C1 segment of cervical spinal cord (tissue), 14 donors: ENCODE measurements at regions not wholly inside any gene's neighbourhood (a gene's known extent, or its start where the extent isn't known, plus 50 kb on each side); places are given as distances from the start of the nearest gene placed in this dataset.
A peak's percentile ranks its signal among the peaks of the same experiment; 100 is the strongest.

Source experiments
- DNase-seq, 14 donors: peaks; one replicate each; lab custom pipeline; 2025; lab: John Stamatoyannopoulos, UW

- DNase-seq, result no peak
These were observed 237.4 kb upstream of the UGT8 start for GRCh38 chr4:114361249-114361648.

DNA sequence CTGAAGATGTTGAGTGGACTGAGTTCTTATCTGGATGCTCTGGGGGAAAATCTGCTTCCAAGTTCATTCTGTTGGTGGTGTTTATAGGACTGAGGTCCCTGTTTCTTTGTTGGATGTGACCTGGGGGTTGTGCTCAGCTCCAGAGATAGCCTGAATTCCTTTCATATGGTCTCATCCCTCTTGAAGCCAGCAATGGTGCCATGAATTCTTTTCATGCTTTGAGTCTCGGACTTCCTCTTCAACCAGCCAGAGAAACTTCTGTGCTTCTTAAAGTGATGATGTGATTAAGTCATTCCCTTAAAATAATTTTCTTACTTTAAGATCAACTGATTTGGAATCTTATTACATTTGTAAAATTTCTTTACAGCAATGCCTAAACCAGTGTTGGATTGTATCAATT lies 233.8 kb upstream of the UGT8 start:
- no peak for DNase-seq

DNA sequence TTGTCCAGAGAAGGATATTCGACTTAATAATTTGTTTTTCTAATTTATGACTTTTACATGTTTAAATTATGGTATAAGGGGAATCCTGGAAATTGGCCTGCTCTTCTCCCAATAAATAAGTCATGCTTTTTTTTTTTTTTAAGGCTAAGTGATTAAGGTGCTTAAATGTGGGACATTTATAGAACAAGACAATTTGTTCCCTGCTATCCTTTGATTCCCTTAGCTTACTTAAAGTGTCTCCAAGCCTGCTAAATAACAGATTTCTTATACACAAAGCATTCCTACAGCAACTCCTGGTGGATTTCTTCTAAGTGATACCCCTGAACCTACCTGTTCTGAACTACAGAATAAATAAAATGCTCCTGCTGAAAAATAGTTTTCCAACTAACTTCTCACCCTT lies 233.0 kb upstream of the UGT8 start:
- DNase-seq, result no peak

DNA sequence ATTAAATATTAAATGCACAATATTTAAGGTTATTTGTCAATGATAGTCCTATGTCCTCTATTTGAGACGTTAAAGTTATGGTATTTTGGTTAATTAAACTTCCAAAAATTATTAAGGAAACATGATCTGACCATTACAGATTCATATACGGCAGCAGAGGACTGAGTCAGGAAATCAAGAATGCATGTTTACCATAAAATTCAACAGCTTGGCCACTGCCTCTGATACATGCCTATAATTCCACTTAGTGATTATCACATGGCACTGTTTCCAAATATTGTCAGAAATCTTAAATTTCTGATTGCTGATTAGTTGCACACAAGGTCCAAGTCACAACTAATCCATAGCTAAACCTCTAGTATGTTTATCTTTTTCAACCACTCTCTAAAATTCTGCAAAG lies 232.2 kb upstream of the UGT8 start:
- DNase-seq, result no peak

DNA sequence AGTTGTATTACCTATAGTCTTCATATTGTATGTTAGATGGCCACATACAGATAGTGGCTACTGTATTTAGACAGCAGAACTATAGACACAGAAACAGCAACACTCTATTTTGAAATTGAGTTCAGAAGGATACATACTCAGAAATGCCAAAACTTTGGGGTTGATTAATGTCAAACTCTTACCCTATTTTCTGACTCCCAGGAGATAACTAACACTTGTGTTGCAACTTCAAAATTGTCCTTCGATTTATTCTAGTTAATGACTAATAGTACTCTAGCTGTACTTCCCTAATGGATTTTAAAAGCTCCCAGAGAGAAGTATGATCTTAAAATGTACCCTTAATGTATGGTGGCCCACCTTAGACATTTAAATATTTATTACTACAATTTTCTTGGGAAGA lies 229.9 kb upstream of the UGT8 start:
- DNase-seq, result no peak

- no peak for DNase-seq
These were observed 225.1 kb upstream of the UGT8 start for GRCh38 chr4:114373508-114373907.

GRCh38 chr4:114378305-114378903 lies 220.2 kb upstream of the UGT8 start:
- DNase-seq, result peak in 1 of 14 donors; percentile 23

- DNase-seq, result no peak
These were observed 215.5 kb upstream of the UGT8 start for GRCh38 chr4:114383067-114383466.

DNA sequence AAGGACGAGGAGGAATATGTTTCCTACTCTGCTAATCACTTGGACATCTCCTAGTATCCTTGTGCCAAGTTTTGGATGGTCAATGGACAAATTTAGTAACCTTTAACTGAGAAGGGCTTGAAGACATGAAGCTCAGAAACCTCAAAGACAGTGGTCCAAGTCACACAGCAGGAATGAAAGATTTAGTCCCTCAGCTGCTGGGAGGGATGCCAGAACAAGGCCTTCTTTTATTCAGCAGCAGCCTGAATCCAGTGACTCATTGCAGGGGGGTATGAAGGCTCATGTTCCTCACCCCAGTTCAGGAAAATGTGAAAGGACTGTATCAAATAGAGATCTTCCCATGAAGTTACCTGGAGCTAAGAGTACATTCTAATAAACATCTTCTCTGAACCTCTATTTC lies 214.9 kb upstream of the UGT8 start:
- DNase-seq, result peak in 1 of 14 donors; percentile 13

DNA sequence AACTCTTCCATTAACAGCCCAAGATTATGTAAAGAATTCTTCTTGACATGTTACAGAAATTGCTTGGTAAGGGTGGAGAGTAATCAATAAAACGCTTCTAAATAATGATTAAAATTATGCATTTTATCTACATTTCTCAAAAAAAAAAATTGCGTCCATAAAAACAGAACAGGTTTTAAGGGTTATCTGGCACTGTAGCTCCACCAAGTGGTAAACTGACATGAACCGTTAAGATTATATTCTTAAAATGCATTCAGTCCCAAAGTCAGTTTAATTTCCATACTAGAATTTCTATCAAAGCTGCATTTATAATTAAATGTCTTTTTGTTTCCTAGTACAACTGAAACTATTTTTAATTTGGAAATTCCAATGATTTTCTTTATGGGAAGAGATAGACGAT lies 214.0 kb upstream of the UGT8 start:
- DNase-seq, result peak in 1 of 14 donors; percentile 14

DNA sequence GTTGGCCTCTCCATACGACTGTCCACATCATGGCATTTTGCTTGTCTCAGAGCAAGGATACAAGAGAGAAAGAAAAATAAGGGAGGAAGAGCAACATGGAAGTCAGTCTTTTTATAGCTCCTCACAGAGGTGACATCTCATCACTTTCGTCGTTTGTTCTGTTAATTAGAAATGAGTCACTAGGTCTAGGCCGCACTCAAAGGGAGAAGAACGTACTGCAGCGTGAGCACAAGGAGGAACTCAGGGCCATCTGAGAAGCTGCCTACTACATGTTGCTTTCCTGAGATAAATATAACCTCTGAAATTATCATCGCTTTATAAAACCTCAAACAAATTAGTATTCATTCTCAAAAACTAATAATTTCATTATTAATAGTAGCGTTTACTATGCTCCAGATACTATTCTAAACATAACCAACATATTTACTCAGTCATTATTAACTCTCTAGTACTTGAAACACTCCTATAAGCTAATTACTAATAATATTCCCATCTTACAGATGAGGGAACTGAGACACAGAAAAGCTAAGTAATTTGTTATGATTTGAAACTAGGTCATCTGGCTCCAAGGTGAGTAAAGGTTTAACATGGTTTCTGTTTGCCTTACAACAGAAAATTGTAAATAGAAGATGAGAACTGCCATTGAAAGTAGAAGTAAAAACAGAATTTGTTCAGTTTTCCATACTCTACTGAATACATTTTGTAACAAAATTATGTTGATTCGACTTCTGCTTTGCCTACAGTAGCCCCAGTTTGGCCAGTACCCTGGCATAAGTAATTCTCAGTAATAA lies 213.2 kb upstream of the UGT8 start:
- no peak for DNase-seq

GRCh38 chr4:114386637-114387233 lies 211.9 kb upstream of the UGT8 start:
- no peak for DNase-seq

GRCh38 chr4:114389070-114389685 lies 209.4 kb upstream of the UGT8 start:
- DNase-seq, result no peak

DNA sequence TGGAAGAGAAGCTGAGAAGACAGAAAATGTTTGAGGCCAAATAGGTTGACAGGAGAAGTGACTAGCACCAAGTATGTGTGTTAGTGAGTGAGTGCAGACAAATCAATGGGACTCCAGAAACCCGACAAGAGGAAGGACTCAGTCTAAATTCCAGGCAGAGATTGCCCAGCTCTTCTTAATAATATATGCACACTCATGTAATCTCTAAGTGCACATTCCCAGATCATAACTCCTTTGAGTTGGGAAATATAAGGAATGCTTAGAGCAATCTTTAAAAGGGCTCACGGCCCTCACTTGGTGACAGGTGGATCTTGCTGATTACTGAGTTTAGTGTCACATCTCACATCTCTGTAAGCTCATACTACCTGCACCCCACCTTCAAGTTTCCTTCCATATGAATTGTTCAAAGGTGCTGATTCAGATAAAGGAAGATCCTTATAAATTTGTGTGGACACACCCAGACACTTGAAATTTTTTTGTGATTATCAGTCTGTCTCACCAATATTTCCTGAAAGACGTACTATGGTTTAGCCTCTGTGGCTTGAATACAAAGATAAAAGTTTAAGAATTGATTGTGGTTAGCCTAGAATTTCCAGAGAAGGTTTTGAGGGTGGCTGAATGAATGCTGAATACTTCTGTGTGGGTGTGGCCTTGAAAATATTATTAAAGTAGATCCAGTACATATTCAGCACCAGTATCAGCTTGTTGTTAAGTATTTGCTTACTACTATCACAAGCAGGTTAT lies 205.1 kb upstream of the UGT8 start:
- no peak for DNase-seq

DNA sequence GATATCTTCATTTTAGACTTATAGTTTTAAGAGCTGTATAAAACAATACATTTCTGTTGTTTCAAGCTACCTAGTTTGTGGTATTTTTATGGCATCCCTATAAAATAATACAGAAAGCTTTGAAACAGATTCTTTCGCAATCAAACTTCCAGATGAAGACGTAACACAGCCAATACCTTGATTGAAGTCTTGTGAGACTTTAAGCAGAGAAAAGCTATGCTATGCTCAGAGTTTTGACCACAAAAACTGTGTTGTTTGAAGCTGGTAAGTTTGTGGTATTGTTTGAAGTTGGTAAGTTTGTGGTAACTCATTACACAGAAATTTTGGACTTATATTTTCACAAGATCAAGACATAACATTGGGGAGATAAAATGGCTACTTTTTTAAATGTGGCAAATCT lies 201.8 kb upstream of the UGT8 start:
- DNase-seq, result no peak

DNA sequence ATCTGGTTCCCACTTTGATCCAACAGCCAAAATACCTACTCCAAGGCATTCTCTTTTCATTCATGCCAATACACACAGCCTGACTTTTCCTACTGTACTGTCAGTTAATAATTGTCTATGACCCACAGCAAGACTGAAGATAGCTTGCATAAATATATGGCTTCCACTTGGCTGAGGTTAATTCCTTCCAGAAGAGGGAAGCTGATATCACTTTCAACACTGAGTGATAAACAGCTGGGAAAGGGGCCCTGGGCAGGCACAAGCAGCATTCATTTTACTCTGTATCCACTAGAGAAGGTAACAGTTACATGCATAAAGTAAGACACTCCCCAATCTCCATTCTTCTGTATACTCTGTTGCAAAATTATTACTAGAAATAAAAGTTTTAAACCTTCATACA lies 200.2 kb upstream of the UGT8 start:
- DNase-seq, result no peak

DNA sequence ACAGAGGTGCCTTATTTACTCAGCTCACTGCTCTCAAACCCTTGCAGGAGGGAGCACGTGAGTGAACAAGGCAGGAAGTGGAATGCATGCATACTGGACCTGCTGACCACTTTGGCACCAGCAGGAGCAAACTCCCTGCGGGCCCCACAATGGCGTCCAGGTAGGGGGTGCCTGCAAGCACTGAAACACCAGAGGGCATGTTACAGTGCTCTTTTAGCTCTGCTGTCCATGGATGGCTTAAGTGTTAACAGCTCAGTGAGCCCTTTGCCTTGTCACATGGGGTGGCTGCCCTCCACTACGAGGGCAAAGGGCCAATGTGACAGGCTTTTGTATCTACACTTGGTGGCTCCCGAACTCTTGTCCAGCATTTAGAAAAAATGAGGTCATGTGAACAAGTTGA lies 199.5 kb upstream of the UGT8 start:
- no peak for DNase-seq

- no peak for DNase-seq
These were observed 198.1 kb upstream of the UGT8 start for GRCh38 chr4:114400531-114400930.

DNA sequence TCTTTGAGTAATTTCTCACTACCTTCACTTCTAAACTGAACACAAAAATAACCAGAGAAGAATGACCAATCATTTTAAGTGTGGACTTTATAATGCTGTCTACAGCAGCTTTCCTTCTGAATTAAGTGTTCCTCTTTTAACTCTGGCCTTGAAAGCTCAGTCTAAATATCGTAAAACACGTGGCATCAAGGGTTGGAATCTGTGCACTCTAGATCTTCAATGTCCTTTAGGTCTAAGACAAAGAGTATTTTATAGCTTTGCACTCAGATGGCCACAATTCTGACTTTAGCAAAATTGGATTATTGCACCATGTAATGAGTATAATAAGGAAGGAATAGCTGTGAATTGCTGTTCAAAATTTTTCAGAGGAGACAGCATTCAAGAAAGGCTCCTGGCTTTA lies 197.1 kb upstream of the UGT8 start:
- DNase-seq, result no peak

DNA sequence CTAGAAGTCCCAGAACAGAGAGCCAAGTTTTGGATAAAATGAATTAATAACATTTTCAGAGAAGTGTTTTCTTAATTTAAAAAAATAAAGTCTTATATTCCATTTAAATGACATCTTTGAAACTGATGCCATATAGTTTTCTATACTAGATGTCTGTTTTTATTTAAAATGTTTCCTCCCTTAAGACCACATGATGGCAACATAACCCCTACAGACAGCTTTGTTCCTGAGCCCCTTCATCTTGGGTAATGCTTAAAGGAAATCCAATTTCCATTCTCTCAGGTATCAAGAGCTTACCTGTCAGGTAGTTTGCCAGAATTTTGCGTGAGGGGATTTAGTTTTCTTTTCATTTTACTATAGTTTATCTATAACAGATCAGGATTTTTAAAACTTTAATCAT lies 181.4 kb upstream of the UGT8 start:
- DNase-seq, result no peak

DNA sequence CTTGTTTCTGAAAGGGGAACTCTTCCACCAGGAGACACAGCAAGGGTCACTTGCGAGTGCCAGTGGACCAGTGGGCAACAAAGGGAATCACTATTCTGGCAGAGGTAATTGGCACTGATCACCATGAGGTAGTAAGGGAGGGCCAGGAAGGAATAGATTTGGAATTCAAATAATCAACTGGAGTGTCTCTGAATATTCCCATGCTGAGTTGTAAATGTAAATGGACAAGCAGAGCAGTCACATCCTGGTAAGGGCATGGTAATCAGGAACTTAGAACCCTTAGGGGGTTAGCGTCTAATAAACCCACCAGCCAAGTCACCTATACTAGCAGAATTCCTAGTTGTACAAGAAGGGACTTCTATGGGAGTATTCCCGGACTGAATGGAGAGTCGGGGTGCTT lies 178.5 kb upstream of the UGT8 start:
- DNase-seq, result no peak

DNA sequence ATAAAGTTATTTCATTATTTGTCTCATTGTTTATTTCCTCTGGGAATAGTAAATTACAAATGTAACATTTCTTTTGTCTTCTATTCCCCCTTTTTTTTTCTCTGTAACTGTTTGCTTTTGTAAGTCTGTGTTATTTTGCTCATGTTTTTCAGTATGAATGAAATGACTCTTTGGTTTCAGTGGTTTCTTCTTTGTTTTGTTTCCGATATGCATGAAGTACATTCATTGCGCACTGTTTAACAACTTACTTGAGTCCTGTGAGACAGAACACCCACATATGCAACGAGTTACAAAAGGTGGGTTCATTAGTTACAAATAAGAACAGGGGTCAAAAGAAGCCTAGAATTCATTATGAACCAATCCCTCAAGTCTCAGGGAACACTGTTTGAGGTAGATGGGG lies 175.0 kb upstream of the UGT8 start:
- no peak for DNase-seq
